GM18508 (cell line): ENCODE measurements at regions not wholly inside any gene's neighbourhood (a gene's known extent, or its start where the extent isn't known, plus 50 kb on each side); places are given as distances from the start of the nearest gene placed in this dataset.
"Not testable (repeated sequence)": the region's sequence is repeated elsewhere in the genome, so short reads cannot be mapped to it uniquely, and the experiment has no call there.

Experiments
- ATAC-seq: cut with Tn5 transposase; IDR thresholded peaks from one replicate; pipeline ENCODE4 v1.9.1; 2021; ENCODE audit warnings: moderate number of reproducible peaks; ENCODE audit not compliant: insufficient read depth, unreplicated experiment

DNA sequence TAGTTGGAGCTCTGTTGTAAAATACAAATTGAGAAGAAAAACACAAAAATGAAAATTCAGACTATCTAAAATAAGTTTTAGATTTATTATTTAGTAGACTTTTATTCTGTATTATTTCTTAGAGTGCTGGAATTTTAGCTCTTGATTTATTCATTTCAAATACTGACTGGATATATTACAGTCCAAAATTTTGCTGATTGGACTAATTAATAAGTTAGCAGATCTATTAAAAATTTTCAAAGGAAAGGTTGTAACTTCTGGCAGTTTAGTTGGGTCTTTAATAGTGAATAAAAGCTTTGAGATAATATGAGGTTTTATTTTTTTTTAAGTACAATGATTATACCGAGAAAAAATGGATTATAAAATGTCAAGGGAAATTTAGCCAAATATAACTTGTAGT is 1224.9 kb upstream of the SPRY2 start:
- no peak for ATAC-seq

DNA sequence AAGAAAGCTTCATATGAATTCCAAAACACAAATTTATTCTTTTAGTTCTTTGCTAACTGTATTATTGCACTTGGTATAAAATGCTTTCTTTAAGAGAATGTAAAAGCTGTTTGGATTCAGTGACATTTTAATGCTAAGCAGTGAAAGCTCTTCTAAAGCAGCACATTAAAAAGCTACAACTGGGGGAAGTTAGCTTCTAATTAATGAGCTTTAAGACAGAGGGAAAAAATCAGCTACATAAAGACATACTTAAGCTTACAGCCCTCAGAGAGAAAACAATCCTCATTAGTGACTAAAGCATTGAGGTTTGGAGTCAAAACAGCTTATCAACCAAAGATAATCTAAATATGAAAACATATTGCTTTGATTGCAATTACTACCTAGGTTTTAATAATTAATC is 1222.2 kb upstream of the SPRY2 start:
- no peak for ATAC-seq

DNA sequence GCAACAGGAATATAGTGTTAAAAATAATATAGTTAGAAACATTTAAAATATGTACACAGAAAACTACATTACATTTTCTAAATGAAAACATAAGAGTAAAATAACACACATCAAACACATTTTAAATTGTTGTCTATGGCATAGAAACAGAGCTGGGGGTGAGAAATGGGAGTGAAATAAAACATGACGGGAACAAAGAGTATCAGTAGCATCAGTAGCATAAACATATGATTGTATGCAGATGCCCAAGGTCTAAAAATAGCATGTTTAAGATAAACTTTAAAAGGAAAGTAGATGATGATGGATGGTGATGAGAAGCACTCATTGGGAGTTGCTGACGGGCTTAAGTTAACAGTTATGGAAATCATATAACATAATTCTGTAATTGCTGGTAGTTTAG is 1221.7 kb upstream of the SPRY2 start:
- no peak for ATAC-seq

DNA sequence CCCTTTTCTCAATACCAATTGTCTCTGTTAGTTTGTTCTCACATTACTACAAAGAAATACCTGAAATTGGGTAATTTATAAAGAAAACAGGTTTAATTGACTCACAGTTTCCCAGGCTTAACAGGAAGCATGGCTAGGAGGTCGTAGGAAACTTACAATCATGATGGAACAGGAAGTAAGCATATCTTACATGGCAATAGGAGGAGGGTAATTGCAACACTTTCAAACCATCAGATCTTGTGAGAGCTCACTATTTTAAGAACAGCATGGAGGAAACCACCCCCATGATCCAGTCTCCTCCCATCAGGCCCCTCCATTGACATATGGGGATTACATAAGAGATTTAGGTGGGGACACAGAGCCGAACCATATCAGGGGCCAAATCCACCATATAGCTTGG is 1210.1 kb upstream of the SPRY2 start:
- no peak for ATAC-seq

DNA sequence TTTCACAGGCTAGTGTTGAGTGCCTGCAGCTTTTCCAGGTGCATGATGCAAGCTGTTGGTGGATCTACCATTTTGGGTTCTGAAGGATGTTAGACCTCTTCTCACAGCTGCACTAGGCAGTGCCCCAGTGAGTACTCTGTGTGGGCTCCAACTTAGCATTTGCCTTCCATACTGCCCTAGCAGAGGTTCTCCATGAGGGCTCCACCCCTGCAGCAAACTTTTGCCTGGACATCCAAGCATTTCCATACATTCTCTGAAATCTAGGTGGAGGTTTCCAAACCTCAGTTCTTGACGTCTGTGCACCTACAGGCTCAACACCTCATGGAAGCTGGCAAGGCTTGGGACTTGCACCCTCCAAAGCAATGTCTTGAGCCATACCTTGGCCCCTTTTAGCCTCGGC is 1205.4 kb upstream of the SPRY2 start:
- ATAC-seq = not testable (repeated sequence)

DNA sequence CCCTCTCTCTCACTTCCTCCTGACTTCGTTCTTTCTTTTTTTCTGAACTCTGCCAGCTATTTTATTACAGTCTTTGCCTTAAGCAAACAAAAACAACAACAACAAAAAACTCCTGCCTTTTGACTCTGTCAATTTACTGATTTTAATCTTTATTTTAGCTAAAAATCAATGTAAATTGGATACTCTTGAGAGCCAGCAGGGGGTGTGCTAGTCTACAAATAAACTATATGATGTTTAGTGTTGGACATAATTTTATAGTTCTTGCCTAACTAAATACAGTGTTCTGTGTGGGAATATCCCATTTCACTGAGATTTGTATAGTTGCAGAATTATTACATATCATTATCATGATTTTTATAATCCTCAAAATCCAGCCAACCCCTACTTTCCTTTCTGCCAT is 1199.9 kb upstream of the SPRY2 start:
- ATAC-seq = no peak

DNA sequence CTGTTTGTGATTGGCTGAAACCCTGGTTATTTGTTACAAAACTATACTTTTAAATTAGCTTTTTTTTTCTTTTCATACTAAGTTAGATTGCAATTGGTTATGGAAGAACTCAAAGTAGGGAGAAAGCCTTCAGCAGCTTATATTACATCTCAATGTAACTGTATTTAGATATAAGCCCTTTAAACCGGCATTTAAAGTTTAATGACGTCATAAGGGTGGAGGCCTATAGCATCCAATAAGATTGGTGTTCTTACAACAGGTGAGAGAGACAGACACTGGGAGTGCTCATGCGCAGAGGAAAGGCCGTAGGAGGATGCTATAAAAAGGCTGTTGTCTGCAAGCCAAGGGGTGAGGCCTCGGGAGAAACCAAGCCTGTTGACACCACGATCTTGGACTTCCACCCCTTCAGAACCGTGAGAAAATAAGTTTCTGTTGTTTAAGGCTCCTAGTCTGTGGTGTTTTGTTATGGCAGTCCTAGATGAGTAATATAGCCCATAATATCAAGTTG is 1198.8 kb upstream of the SPRY2 start:
- no peak for ATAC-seq

DNA sequence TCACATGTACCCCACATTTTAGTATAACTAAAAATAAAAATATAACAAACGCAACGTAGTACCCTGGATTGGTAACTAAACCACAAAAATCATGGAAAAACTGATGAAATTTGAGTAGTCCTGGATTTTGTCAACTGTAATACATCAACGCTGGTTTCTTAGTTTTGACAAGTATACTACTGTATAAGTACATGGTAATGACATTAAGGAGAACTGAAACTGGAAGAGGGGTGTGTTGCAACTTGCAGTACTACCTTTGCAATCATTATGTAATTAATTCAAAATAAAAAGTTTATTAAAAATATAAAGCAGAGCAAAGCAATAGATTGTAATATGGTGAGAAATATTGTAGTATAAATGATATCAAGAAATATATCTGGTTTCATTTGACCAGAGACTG is 1158.0 kb upstream of the SPRY2 start:
- no peak for ATAC-seq

DNA sequence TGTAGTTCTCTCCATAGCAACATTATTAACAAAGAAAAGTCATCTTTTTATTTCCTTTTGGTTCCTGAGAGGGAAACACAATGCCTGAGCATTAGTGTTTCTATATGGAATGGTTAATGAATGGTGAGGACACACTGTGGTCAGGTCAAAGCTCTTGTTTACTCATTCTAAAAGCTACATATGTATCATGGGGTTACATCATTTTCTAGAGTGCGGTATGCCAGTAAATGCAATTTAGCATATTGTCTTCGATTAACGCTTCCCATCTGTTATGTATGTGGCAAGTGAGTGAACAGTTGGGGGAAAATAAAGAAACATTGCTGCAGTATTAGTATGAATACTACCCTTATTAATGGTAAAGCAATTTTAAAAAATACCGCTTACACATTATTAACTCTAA is 1152.2 kb upstream of the SPRY2 start:
- no peak for ATAC-seq

DNA sequence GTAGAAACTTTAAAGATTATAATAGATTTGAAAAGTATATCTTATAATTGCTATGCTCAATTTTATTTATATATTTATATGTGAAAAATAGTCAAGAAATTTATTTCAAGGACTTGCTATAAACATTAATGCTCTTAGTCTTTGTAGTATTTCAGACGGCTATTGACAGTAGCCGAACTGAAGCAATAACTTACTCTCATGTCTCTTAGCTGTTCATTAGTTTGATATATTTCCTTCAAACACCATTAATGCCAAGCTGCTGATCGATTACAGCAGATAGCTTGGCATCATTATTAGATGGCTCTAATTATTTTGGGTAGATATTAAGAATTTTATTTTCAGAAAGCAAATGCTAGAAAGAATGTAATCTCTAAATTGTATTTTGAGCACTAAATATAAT is 1151.5 kb upstream of the SPRY2 start:
- ATAC-seq = no peak

DNA sequence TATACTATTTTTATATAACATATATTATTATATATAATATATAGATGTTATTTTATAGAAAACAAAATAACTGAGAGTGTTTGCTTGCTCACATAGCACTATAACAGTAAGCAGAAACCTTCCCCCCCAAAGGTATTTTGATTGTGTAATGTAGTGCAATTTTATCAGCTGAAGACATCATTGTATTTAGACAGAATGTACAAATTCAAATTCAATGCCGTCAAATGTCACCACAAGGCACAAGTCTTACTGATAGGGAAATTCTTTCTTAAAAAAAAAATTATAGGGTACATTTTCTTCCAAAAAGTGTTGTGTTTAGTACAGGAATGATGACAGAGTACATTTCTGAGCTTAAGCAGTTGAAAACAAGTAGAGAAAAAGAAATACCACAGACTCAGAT is 1147.1 kb upstream of the SPRY2 start:
- ATAC-seq = no peak

DNA sequence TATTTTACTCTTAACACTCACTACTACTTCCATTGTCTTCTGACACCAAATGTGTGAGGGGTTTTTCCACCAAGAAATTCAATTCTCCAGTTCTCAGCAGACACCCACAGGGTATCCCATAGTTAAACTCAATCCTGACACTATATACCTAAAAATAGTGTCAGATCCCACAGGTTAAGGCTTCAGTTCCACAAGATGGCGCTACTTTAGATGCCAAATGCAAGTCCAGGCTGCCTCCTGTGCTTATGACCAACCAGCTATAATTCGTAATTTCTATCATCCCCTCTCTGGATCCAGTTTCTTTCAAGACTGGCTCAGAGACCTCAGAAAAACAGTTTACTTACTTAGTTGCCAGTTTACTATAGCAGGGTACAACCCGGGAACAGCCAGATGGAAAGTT is 1146.2 kb upstream of the SPRY2 start:
- no peak for ATAC-seq

DNA sequence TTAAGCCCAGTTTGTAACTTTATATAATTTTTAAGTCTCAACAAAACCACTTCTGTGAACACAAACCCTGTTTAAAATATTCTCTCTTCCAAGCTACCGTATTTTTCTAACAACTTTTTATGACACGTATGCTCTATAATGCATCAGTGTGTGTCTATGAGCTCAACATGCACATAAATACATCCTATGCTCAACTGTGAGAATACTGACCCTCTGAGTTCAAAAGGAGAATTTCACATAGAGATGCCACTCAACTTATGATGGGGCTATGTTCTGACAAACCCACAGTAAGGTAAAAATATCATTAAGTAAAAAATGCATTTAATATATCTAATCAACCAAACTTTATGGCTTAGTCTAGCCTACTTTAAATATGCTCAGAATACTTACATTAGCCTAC is 1139.7 kb upstream of the SPRY2 start:
- no peak for ATAC-seq

DNA sequence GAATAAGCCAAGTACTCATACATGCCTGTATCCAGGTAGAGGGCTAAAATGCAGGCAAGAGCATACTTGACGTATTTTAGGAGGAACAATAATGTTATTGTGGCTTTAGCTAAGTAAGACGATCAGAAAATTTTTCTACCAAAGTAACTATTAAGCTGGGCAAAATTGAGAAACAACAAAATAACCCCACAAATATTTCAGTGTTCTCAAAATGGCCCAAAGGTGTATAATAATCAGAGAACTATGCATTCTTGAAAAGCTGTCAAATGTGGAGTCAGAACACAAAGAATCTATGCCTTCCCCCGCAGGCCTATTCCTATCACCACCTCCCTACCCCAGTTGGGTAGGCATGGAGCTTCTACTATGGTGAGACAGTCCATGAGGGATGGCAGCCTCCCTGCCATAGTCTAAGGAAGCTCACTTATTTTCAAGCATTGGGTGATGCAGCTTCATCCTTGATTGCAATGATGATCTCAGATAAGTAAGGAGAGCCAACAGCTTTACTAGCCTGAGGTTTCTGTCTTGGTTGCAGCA is 1132.5 kb upstream of the SPRY2 start:
- no peak for ATAC-seq

DNA sequence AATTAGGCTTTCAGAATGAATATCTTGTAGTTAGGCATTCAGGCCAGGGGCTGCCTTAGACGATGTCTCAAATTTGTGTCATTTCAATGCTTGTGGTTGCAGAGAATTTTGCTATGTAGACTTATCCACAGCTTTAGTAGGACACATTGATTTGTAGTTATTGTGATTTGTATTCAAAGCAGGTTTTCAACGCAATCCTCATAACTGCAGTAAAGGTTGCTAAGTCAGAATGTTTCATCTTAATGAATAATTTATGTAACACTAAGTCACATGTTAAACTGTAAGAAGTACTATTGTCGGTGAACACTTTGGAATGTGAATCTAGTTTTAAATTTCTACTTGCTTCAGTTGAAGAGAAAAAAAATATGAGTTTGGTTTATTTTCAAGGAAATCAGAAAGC is 1117.2 kb upstream of the SPRY2 start:
- ATAC-seq = no peak

DNA sequence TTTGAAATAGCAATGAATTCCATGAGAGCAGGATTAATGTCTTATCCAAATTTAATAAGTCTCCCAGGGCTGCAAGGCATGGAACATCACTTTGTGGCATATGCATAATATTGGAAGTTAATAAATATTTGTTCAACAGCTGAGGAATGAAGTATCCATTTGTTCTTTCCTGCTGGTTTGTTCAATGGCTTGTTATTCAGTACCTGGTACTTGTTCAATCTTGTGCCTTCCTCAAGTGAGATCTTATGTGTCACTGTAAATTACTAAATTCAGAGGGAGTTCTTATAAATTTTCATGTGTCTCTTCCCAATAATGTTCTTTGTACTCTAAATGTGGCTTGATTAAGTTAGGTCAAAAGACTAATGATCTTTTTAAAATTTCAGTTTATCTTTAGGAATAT is 1105.5 kb upstream of the SPRY2 start:
- no peak for ATAC-seq

DNA sequence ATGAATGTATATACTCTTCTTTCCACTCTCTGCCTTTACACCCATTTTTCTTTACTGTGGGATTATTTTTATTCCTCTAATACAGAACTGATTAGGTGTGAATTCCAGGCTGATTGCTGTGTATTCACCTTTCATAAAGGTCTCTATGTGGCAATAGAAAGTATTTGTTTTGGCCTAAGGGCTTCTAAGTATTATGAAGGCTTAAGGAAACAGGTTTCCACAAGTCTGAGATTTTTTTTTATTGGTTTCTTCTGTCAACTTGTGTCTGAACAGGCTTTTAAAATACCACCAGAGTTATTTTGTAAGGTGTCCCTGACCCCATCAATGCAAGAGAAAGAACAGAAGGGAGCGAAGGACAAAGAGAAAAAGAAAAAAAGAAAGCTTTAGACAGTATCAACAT is 1102.0 kb upstream of the SPRY2 start:
- ATAC-seq = no peak

DNA sequence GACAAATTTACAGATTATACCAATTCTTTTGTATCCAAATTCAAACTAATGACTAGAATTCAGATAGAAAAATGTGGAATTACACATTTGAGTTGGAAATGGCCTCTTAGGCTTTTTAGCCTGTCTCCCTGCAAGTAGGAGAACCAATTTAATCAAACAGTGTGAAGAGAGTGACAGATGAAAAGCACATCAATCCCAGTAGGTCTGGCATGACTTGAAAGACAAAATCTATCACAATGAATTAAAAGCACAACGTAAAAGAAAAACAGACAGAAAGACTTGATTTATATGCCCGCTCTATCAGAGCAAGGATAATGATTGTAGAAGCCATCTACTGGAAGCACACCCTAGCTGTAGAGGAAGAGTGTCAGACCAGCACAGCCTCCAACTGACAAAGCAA is 1084.4 kb upstream of the SPRY2 start:
- no peak for ATAC-seq

DNA sequence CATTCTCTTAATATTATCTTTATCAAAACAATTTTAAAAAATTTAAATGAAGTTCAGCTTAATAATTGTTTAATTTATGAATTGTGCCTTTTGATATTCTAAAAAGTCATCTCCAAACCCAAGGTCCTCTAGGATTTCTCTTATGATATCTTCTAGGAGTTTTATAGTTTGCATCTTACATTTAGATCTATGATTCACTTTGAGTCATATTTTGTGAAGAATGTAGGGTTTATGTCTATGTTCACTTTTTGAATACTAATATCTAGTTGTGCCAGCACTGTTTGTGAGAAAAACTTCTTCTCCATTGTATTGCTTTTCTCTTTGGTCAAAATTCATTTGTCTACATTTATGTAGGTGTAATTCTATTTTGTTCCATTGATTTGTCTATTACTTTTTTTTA is 1068.4 kb upstream of the SPRY2 start:
- ATAC-seq = no peak

DNA sequence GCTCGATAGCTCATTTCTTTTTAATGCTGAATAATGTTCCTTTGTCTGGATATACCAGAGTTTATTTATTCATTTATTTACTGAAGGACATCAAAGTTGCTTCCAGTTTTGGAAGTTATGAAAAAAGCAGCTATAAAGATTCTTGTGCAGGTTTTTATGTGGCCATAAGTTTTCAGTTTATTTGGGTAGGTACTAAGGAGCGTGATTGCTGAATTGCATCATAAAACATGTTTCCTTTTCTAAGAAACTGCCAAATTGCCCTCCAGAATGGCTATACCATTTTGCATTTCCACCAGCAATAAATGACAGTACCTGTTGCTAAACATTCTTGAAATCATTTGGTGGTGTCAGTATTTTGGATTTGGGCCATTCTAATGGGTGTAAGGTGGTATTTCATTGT is 1067.7 kb upstream of the SPRY2 start:
- no peak for ATAC-seq

DNA sequence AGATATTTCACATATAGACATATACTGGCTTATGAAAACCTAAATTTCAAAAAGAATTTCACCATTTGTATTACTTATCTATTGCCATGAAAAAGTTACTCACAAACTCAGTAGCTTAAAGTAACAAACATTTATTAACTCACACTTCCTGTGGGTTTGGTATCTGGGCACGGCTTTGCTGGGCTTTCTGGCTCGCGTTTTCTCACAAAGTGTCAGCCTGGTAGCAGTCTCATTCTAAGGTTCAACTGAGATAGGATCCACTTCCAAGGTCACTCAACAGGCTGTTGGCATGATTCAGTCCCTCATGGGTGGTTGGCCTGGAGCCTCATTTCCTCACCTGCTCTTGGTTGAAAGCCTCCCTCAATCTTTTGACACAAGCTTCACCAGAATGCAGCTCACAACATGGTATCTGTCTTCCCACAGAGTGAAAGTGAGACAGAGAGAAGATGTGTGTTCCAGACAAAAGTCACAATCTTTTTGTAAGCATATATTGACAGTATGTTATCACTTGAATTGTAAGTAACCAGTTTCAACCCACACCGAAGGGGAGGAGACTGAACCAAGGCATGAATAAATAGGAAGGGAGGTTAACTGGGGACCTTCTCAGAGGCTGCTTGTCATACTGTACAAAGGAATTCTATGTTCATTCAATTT is 1065.8 kb upstream of the SPRY2 start:
- ATAC-seq = peak; percentile 75

DNA sequence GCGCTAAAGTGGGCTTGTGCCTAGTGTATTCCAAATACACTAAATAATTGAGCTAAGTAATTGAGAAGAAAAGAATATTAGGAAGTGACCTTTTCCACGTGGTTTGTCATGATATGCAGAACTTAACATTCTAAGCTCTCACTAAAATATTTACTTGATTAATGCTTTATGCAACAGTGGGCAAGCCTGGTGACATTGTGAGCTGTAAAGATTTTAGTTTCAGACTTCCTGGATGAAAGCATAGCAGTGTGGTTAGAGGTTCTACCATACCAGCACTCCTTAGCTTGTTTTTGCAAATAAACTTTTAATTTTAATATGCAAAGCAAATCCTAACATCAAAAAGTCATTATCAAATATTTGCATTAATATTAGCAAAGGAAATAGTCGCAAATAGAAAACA is 1065.1 kb upstream of the SPRY2 start:
- ATAC-seq = no peak

DNA sequence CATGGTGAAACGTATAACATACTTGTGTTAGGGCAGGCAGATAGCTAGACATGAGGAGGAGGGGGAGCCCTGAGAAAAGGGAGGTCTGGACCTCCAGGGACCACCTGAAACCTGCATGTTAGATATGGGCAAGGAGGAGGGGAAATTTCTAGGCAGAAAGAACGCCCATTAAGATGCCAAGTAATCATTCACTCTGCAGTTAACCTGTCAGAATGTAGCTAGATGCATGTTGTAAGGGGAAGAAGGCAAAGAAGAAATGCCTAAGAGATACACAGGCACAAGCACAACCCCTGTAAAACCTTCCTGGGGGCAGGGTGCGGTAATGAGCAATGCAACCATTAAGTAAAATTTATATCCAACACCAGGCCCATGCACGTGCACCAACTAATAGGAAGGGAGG is 1055.3 kb upstream of the SPRY2 start:
- ATAC-seq = no peak
